Prostate gland (tissue), 2 donors: ENCODE measurements at regions not wholly inside any gene's neighbourhood (a gene's known extent, or its start where the extent isn't known, plus 50 kb on each side); places are given as distances from the start of the nearest gene placed in this dataset.

Source experiments
- DNase-seq: peaks from one replicate; pipeline ENCODE4 v3.0.0-alpha.2; 2019; ENCODE audit warnings: low spot score
- H3K27ac ChIP-seq, 2 donors: fragments of 200-600 bp; sonication (generic); 2 replicates each; pipeline ENCODE4 v1.5.1; 2017 to 2019
- H3K27me3 ChIP-seq: fragments of 200-600 bp; sonication (generic); replicated peaks from 2 replicates; pipeline ENCODE4 v1.5.1; 2019; ENCODE audit not compliant: insufficient read depth
- H3K36me3 ChIP-seq, 2 donors: fragments of 200-600 bp; sonication (generic); 1 replicate in 1 of 2; 2 replicates in 1 of 2; pipeline versions ENCODE4 v1.5.1 to v1.8.1; 2017 to 2019
- H3K4me1 ChIP-seq: fragments of 200-600 bp; sonication (generic); replicated peaks from 2 replicates; pipeline ENCODE4 v1.5.1; 2019
- H3K4me3 ChIP-seq, 2 donors: fragments of 200-600 bp; sonication (generic); 2 replicates each; pipeline ENCODE4 v1.5.1; 2017 to 2019
- H3K9me3 ChIP-seq: fragments of 200-600 bp; sonication (generic); 2 replicates; pipeline ENCODE4 v1.5.1; 2017
- CTCF ChIP-seq, 4 experiments: fragments of 200-600 bp in 2 of 4; fragments of 450-650 bp in 2 of 4; sonication (generic) in 2 of 4; IDR thresholded peaks; 1 replicate in 3 of 4; 2 replicates in 1 of 4; pipeline ENCODE4 v1.5.1; 2016 to 2019; ENCODE audit warnings: antibody characterized with exemption in 4 of 4, mild to moderate bottlenecking in 2 of 4, moderate library complexity in 2 of 4
- POLR2A ChIP-seq: fragments of 450-650 bp; IDR thresholded peaks from one replicate; pipeline ENCODE4 v1.6.1; 2016; ENCODE audit warnings: antibody characterized with exemption, mild to moderate bottlenecking
- POLR2AphosphoS5 ChIP-seq: sonication (generic); formaldehyde crosslinking; IDR thresholded peaks from one replicate; pipeline ENCODE4 v1.6.1; 2017; ENCODE audit warnings: antibody characterized with exemption
- WGBS: methylation state at CpG from one replicate; pipeline ENCODE4 v1.1.5; 2018; 5-methylcytosine and 5-hydroxymethylcytosine counted together
- intact Hi-C: fragments of 100-400 bp; cut with DNase I; formaldehyde crosslinking; loops from one replicate; pipeline ENCODE4 v1.14.2; 2022

- Histone ChIP-seq H3K9me3 (no peaks in the 10 kb centered on the region), H3K4me3 (no peak overlapping the region), H3K27me3 (no peaks in the 10 kb centered on the region), H3K4me1 (no peaks in the 10 kb centered on the region), H3K27ac (no peak overlapping the region), H3K36me3 (no peaks in the 10 kb centered on the region)
- intact Hi-C loops: no loop called here
- DNase-seq: no peak
- TF ChIP-seq POLR2AphosphoS5: no peak
- TF ChIP-seq POLR2A: no peak
- TF ChIP-seq CTCF (IDR thresholded peaks at IDR 0.05): no peak
These were observed 136.4 kb upstream of the LGR5 start for GRCh38 chr12:71303199-71303598.

GRCh38 chr12:71300772-71301675 lies 138.6 kb upstream of the LGR5 start:
- WGBS: 91% methylated on average over 4 of the region's 4 CpGs
- no peak overlapping the region for H3K4me3 ChIP-seq
- no peaks in the 10 kb centered on the region for H3K36me3 ChIP-seq
- H3K9me3 ChIP-seq: no peaks in the 10 kb centered on the region
- TF ChIP-seq POLR2A (no peak), POLR2AphosphoS5 (no peak), CTCF (IDR thresholded peaks at IDR 0.05) (no peak)
- H3K27me3 ChIP-seq: no peaks in the 10 kb centered on the region
- intact Hi-C loops: no loop called here
- no peaks in the 10 kb centered on the region for H3K4me1 ChIP-seq
- no peak for DNase-seq
- H3K27ac ChIP-seq: no peak overlapping the region

- H3K27ac ChIP-seq: no peak overlapping the region
These were observed 139.8 kb upstream of the LGR5 start for GRCh38 chr12:71299541-71300376.

GRCh38 chr12:71297930-71298329 lies 140.1 kb upstream of the TSPAN8 start:
- H3K4me1 ChIP-seq: no peaks in the 10 kb centered on the region
- no peak for TF ChIP-seq POLR2AphosphoS5
- TF ChIP-seq POLR2A: no peak
- TF ChIP-seq CTCF (IDR thresholded peaks at IDR 0.05): no peak
- H3K9me3 ChIP-seq: no peaks in the 10 kb centered on the region
- no peak overlapping the region for H3K27ac ChIP-seq
- intact Hi-C loops: no loop called here
- no peaks in the 10 kb centered on the region for H3K27me3 ChIP-seq
- no peak for DNase-seq
- no peak overlapping the region for H3K4me3 ChIP-seq
- no peaks in the 10 kb centered on the region for H3K36me3 ChIP-seq

More at GRCh38 chr12:71299541-71300376, 139.8 kb upstream of the LGR5 start:
- no peaks in the 10 kb centered on the region for H3K36me3 ChIP-seq
- intact Hi-C loops: no loop called here
- WGBS: 80% methylated on average over 6 of the region's 6 CpGs
- H3K9me3 ChIP-seq: no peaks in the 10 kb centered on the region
- H3K4me3 ChIP-seq: no peak overlapping the region
- H3K4me1 ChIP-seq: no peaks in the 10 kb centered on the region
- no peak for DNase-seq
- no peak for TF ChIP-seq CTCF (IDR thresholded peaks at IDR 0.05)
- no peaks in the 10 kb centered on the region for H3K27me3 ChIP-seq
